Activated gamma-delta T cell treated with anti-CD3 and anti-CD28 coated beads, Interleukin-2, amount 50 U/mL, for 16 hours (primary cell): ENCODE measurements at regions not wholly inside any gene's neighbourhood (a gene's known extent, or its start where the extent isn't known, plus 50 kb on each side); places are given as distances from the start of the nearest gene placed in this dataset.
"Not testable (repeated sequence)": the region's sequence is repeated elsewhere in the genome, so short reads cannot be mapped to it uniquely, and the experiment has no call there.

Experiments used
- DNase-seq: peaks from one replicate; pipeline ENCODE4 v3.0.0-alpha.2; 2020; ENCODE audit warnings: low read depth

- DNase-seq, result no peak
Measured at GRCh38 chr4:189825466-189825865, 115.2 kb upstream of the FRG1 start.

GRCh38 chr4:189826657-189827056 lies 114.0 kb upstream of the FRG1 start:
- no peak for DNase-seq

GRCh38 chr4:189828081-189828697 lies 112.5 kb upstream of the FRG1 start:
- no peak for DNase-seq

- DNase-seq, result no peak
Measured at GRCh38 chr4:189832528-189832927, 108.1 kb upstream of the FRG1 start.

GRCh38 chr4:189834616-189835015 lies 106.1 kb upstream of the FRG1 start:
- no peak for DNase-seq

GRCh38 chr4:189835505-189835904 lies 105.2 kb upstream of the FRG1 start:
- no peak for DNase-seq

GRCh38 chr4:189837471-189837870 lies 103.2 kb upstream of the FRG1 start:
- DNase-seq, result no peak

- DNase-seq, result no peak
Measured at GRCh38 chr4:189838821-189839497, 101.7 kb upstream of the FRG1 start.

- no peak for DNase-seq
Measured at GRCh38 chr4:189840356-189840755, 100.3 kb upstream of the FRG1 start.

- no peak for DNase-seq
Measured at GRCh38 chr4:189843413-189844009, 97.2 kb upstream of the FRG1 start.

GRCh38 chr4:189845145-189845846 lies 95.4 kb upstream of the FRG1 start:
- no peak for DNase-seq

GRCh38 chr4:189846094-189846493 lies 94.6 kb upstream of the FRG1 start:
- not testable (repeated sequence) for DNase-seq

GRCh38 chr4:189846608-189847007 lies 94.1 kb upstream of the FRG1 start:
- not testable (repeated sequence) for DNase-seq

GRCh38 chr4:189848672-189849071 lies 92.0 kb upstream of the FRG1 start:
- DNase-seq, result not testable (repeated sequence)

- no peak for DNase-seq
Measured at GRCh38 chr4:189850239-189850856, 90.3 kb upstream of the FRG1 start.

GRCh38 chr4:189858435-189858834 lies 82.2 kb upstream of the FRG1 start:
- DNase-seq, result no peak

GRCh38 chr4:189861101-189861500 lies 79.6 kb upstream of the FRG1 start:
- no peak for DNase-seq

GRCh38 chr4:189869236-189869635 lies 71.4 kb upstream of the FRG1 start:
- no peak for DNase-seq

GRCh38 chr4:189870511-189871234 lies 70.0 kb upstream of the FRG1 start:
- no peak for DNase-seq

GRCh38 chr4:189874591-189874990 lies 66.1 kb upstream of the FRG1 start:
- no peak for DNase-seq

GRCh38 chr4:189881190-189881589 lies 59.5 kb upstream of the FRG1 start:
- peak; percentile 3 for DNase-seq

GRCh38 chr4:189888407-189888806 lies 52.3 kb upstream of the FRG1 start:
- DNase-seq, result not testable (repeated sequence)
